Ovary (tissue), 3 donors: ENCODE measurements at regions not wholly inside any gene's neighbourhood (a gene's known extent, or its start where the extent isn't known, plus 50 kb on each side); places are given as distances from the start of the nearest gene placed in this dataset.

Experiments
- EP300 ChIP-seq: sonication (generic); formaldehyde crosslinking; IDR thresholded peaks from one replicate; pipeline ENCODE4 v1.6.1; 2017; ENCODE audit warnings: antibody characterized with exemption
- POLR2A ChIP-seq: fragments of 450-650 bp; IDR thresholded peaks from one replicate; pipeline ENCODE4 v1.6.1; 2017; ENCODE audit warnings: antibody characterized with exemption, mild to moderate bottlenecking, moderate library complexity
- TF ChIP-seq, protein P1 (sequence below), 3 donors: fragments of 450-650 bp in 2 of 3; fragments of 200-600 bp in 1 of 3; IDR thresholded peaks; one replicate each; pipeline versions ENCODE4 v1.5.1 to v1.8.0; 2016 to 2022; ENCODE audit warnings: antibody characterized with exemption in 3 of 3, mild to moderate bottlenecking in 1 of 3
- donor health status: DM: no; HTN: no; CAD: no.

GRCh38 chr16:11482946-11483748 lies 103.6 kb downstream of the LITAF start:
- TF ChIP-seq, protein P1, sequence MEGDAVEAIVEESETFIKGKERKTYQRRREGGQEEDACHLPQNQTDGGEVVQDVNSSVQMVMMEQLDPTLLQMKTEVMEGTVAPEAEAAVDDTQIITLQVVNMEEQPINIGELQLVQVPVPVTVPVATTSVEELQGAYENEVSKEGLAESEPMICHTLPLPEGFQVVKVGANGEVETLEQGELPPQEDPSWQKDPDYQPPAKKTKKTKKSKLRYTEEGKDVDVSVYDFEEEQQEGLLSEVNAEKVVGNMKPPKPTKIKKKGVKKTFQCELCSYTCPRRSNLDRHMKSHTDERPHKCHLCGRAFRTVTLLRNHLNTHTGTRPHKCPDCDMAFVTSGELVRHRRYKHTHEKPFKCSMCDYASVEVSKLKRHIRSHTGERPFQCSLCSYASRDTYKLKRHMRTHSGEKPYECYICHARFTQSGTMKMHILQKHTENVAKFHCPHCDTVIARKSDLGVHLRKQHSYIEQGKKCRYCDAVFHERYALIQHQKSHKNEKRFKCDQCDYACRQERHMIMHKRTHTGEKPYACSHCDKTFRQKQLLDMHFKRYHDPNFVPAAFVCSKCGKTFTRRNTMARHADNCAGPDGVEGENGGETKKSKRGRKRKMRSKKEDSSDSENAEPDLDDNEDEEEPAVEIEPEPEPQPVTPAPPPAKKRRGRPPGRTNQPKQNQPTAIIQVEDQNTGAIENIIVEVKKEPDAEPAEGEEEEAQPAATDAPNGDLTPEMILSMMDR (IDR thresholded peaks at IDR 0.05), result no peak
- TF ChIP-seq POLR2A (no peak), EP300 (no peak)
